ENCODE measurements at regions not wholly inside any gene's neighbourhood (a gene's known extent, or its start where the extent isn't known, plus 50 kb on each side); places are given as distances from the start of the nearest gene placed in this dataset.
"Not testable (repeated sequence)": the region's sequence is repeated elsewhere in the genome, so short reads cannot be mapped to it uniquely, and the experiment has no call there.

- H3K27ac ChIP-seq (ENCODE audit: low read depth, low read length): no peak overlapping the region
- no peaks in the 10 kb centered on the region for H3K27me3 ChIP-seq (ENCODE audit: insufficient read depth, low read length)
- H3K36me3 ChIP-seq (ENCODE audit: insufficient read depth, low read length): no peaks in the 10 kb centered on the region
- H3K27me3 Mint-ChIP-seq (ENCODE audit: low read depth, unreplicated experiment): no peaks in the 10 kb centered on the region
- H3K4me1 ChIP-seq (ENCODE audit: insufficient read depth, low read length): no peaks in the 10 kb centered on the region
- no peak overlapping the region for H3K4me3 Mint-ChIP-seq (ENCODE audit: unreplicated experiment)
- no peaks in the 10 kb centered on the region for H4K20me1 ChIP-seq (ENCODE audit: insufficient read depth, low read length)
- no peaks in the 10 kb centered on the region for H3K36me3 Mint-ChIP-seq (ENCODE audit: low read depth, unreplicated experiment)
- no peak for TF ChIP-seq EZH2 (IDR thresholded peaks at IDR 0.05; ENCODE audit: insufficient read depth, low read length)
- H3K9me3 Mint-ChIP-seq (ENCODE audit: unreplicated experiment): peaks cover 2% of the 10 kb centered on the region
- H3K27ac Mint-ChIP-seq (ENCODE audit: unreplicated experiment): no peak overlapping the region
- H3K4me1 Mint-ChIP-seq (ENCODE audit: low read depth, unreplicated experiment): no peaks in the 10 kb centered on the region
- H3K4me3 ChIP-seq (ENCODE audit: insufficient read depth, low read depth, low read length): no peak overlapping the region
- H3K79me2 ChIP-seq (ENCODE audit: insufficient read depth, low read length): no peaks in the 10 kb centered on the region
- no peaks in the 10 kb centered on the region for H3K9me3 ChIP-seq (ENCODE audit: insufficient read depth, low read depth, low read length)
- no peak overlapping the region for H3K9ac ChIP-seq (ENCODE audit: low read length)
- DNase-seq (ENCODE audit: low read depth): no peak
- no peak overlapping the region for H2AFZ ChIP-seq (ENCODE audit: low read depth, low read length)
- no peak for FAIRE-seq
- no peak overlapping the region for H3K4me2 ChIP-seq (ENCODE audit: low read length)
These were observed 1344.5 kb upstream of the PCDH7 start for GRCh38 chr4:29375716-29376115.

- not testable (repeated sequence) for H2AFZ ChIP-seq (ENCODE audit: low read depth, low read length); FAIRE-seq
These were observed 1341.9 kb upstream of the PCDH7 start for GRCh38 chr4:29378237-29378636.

GRCh38 chr4:29390921-29391320 lies 1329.2 kb upstream of the PCDH7 start:
- Histone ChIP-seq H3K9me3 (ENCODE audit: insufficient read depth, low read depth, low read length) (no peaks in the 10 kb centered on the region), H3K79me2 (ENCODE audit: insufficient read depth, low read length) (no peaks in the 10 kb centered on the region), H3K4me2 (ENCODE audit: low read length) (no peak overlapping the region), H3K9ac (ENCODE audit: low read length) (no peak overlapping the region), H3K36me3 (ENCODE audit: insufficient read depth, low read length) (no peaks in the 10 kb centered on the region), H3K27me3 (ENCODE audit: insufficient read depth, low read length) (no peaks in the 10 kb centered on the region), H2AFZ (ENCODE audit: low read depth, low read length) (no peak overlapping the region), H3K4me3 (ENCODE audit: insufficient read depth, low read depth, low read length) (no peak overlapping the region), H3K27ac (ENCODE audit: low read depth, low read length) (no peak overlapping the region), H4K20me1 (ENCODE audit: insufficient read depth, low read length) (no peaks in the 10 kb centered on the region), H3K4me1 (ENCODE audit: insufficient read depth, low read length) (no peaks in the 10 kb centered on the region)
- Mint-ChIP-seq H3K36me3 (ENCODE audit: low read depth, unreplicated experiment) (no peaks in the 10 kb centered on the region), H3K9me3 (ENCODE audit: unreplicated experiment) (no peaks in the 10 kb centered on the region), H3K4me3 (ENCODE audit: unreplicated experiment) (no peak overlapping the region), H3K27me3 (ENCODE audit: low read depth, unreplicated experiment) (no peaks in the 10 kb centered on the region), H3K27ac (ENCODE audit: unreplicated experiment) (no peak overlapping the region), H3K4me1 (ENCODE audit: low read depth, unreplicated experiment) (no peaks in the 10 kb centered on the region)
- no peak for FAIRE-seq
- TF ChIP-seq EZH2 (IDR thresholded peaks at IDR 0.05; ENCODE audit: insufficient read depth, low read length) (no peak), CTCF (IDR thresholded peaks at IDR 0.05; ENCODE audit: insufficient read depth, low read depth, low read length) (no peak)
- no peak for DNase-seq (ENCODE audit: low read depth)

More at GRCh38 chr4:29378237-29378636, 1341.9 kb upstream of the PCDH7 start:
- H3K27ac Mint-ChIP-seq (ENCODE audit: unreplicated experiment); H3K4me2 ChIP-seq (ENCODE audit: low read length); H3K36me3 ChIP-seq (ENCODE audit: insufficient read depth, low read length); H3K4me1 ChIP-seq (ENCODE audit: insufficient read depth, low read length); H3K36me3 Mint-ChIP-seq (ENCODE audit: low read depth, unreplicated experiment); DNase-seq (ENCODE audit: low read depth); H3K4me1 Mint-ChIP-seq (ENCODE audit: low read depth, unreplicated experiment); H3K27me3 ChIP-seq (ENCODE audit: insufficient read depth, low read length); H3K9ac ChIP-seq (ENCODE audit: low read length); H3K4me3 Mint-ChIP-seq (ENCODE audit: unreplicated experiment); H3K9me3 Mint-ChIP-seq (ENCODE audit: unreplicated experiment); H3K9me3 ChIP-seq (ENCODE audit: insufficient read depth, low read depth, low read length); H3K27me3 Mint-ChIP-seq (ENCODE audit: low read depth, unreplicated experiment); H4K20me1 ChIP-seq (ENCODE audit: insufficient read depth, low read length); H3K27ac ChIP-seq (ENCODE audit: low read depth, low read length); H3K79me2 ChIP-seq (ENCODE audit: insufficient read depth, low read length); H3K4me3 ChIP-seq (ENCODE audit: insufficient read depth, low read depth, low read length): not testable (repeated sequence)

- DNase-seq (ENCODE audit: low read depth): no peak
- no peaks in the 10 kb centered on the region for H3K27me3 Mint-ChIP-seq (ENCODE audit: low read depth, unreplicated experiment)
- no peaks in the 10 kb centered on the region for H4K20me1 ChIP-seq (ENCODE audit: insufficient read depth, low read length)
These were observed 1315.1 kb upstream of the PCDH7 start for GRCh38 chr4:29405116-29405515.

More at GRCh38 chr4:29405116-29405515, 1315.1 kb upstream of the PCDH7 start:
- no peaks in the 10 kb centered on the region for H3K4me1 Mint-ChIP-seq (ENCODE audit: low read depth, unreplicated experiment)
- H3K36me3 ChIP-seq (ENCODE audit: insufficient read depth, low read length): no peaks in the 10 kb centered on the region
- H3K79me2 ChIP-seq (ENCODE audit: insufficient read depth, low read length): no peaks in the 10 kb centered on the region
- no peak overlapping the region for H3K4me3 ChIP-seq (ENCODE audit: insufficient read depth, low read depth, low read length)
- no peaks in the 10 kb centered on the region for H3K4me1 ChIP-seq (ENCODE audit: insufficient read depth, low read length)
- H3K36me3 Mint-ChIP-seq (ENCODE audit: low read depth, unreplicated experiment): no peaks in the 10 kb centered on the region
- no peaks in the 10 kb centered on the region for H3K9me3 Mint-ChIP-seq (ENCODE audit: unreplicated experiment)
- H3K27ac Mint-ChIP-seq (ENCODE audit: unreplicated experiment): no peak overlapping the region
- TF ChIP-seq CTCF (IDR thresholded peaks at IDR 0.05; ENCODE audit: insufficient read depth, low read depth, low read length): no peak
- TF ChIP-seq EZH2 (IDR thresholded peaks at IDR 0.05; ENCODE audit: insufficient read depth, low read length): no peak
- H3K9me3 ChIP-seq (ENCODE audit: insufficient read depth, low read depth, low read length): no peaks in the 10 kb centered on the region
- peak overlapping the region; percentile 49 for H2AFZ ChIP-seq (ENCODE audit: low read depth, low read length)
- FAIRE-seq: no peak
- H3K4me2 ChIP-seq (ENCODE audit: low read length): peak overlapping the region; percentile 11
- H3K27ac ChIP-seq (ENCODE audit: low read depth, low read length): no peak overlapping the region
- H3K4me3 Mint-ChIP-seq (ENCODE audit: unreplicated experiment): no peak overlapping the region
- no peaks in the 10 kb centered on the region for H3K27me3 ChIP-seq (ENCODE audit: insufficient read depth, low read length)
- no peak overlapping the region for H3K9ac ChIP-seq (ENCODE audit: low read length)

All from astrocyte (in vitro differentiated cells and primary cell).